H7 (cell line): ENCODE measurements at regions not wholly inside any gene's neighbourhood (a gene's known extent, or its start where the extent isn't known, plus 50 kb on each side); places are given as distances from the start of the nearest gene placed in this dataset.

Experiments
- DNase-seq: peaks from one replicate; pipeline ENCODE4 v3.0.0; 2012
- H3K27me3 ChIP-seq: 2 replicates; pipeline ENCODE4 v1.6.0; 2011; ENCODE audit warnings: mild to moderate bottlenecking, low read length; ENCODE audit not compliant: control insufficient read depth, insufficient read depth
- H3K36me3 ChIP-seq: replicated peaks from 2 replicates; pipeline ENCODE4 v1.5.1; 2011; ENCODE audit warnings: low read length; ENCODE audit not compliant: control insufficient read depth, insufficient read depth
- H3K4me3 ChIP-seq: 2 replicates; pipeline ENCODE4 v1.5.1; 2011; ENCODE audit warnings: low read depth, mild to moderate bottlenecking, control low read depth, low read length, moderate library complexity; ENCODE audit not compliant: insufficient read depth

GRCh38 chr11:26198532-26199096 is 133.3 kb upstream of the ANO3 start:
- Histone ChIP-seq H3K27me3 (no peaks in the 10 kb centered on the region), H3K4me3 (no peak overlapping the region), H3K36me3 (no peaks in the 10 kb centered on the region)
- DNase-seq = no peak

GRCh38 chr11:26199331-26200095 is 132.4 kb upstream of the ANO3 start:
- no peaks in the 10 kb centered on the region for H3K27me3 ChIP-seq
- DNase-seq = no peak
- no peak overlapping the region for H3K4me3 ChIP-seq
- no peaks in the 10 kb centered on the region for H3K36me3 ChIP-seq

GRCh38 chr11:26201411-26201810 is 130.5 kb upstream of the ANO3 start:
- Histone ChIP-seq H3K36me3 (no peaks in the 10 kb centered on the region), H3K4me3 (no peak overlapping the region), H3K27me3 (no peaks in the 10 kb centered on the region)
- no peak for DNase-seq

GRCh38 chr11:26202754-26203153 is 129.2 kb upstream of the ANO3 start:
- Histone ChIP-seq H3K27me3 (no peaks in the 10 kb centered on the region), H3K4me3 (no peak overlapping the region), H3K36me3 (no peaks in the 10 kb centered on the region)
- no peak for DNase-seq

- no peaks in the 10 kb centered on the region for H3K27me3 ChIP-seq
- H3K36me3 ChIP-seq = no peaks in the 10 kb centered on the region
- H3K4me3 ChIP-seq = no peak overlapping the region
- no peak for DNase-seq
Observed at GRCh38 chr11:26204101-26204500, 127.8 kb upstream of the ANO3 start.

GRCh38 chr11:26204839-26205238 is 127.1 kb upstream of the ANO3 start:
- H3K36me3 ChIP-seq = no peaks in the 10 kb centered on the region
- no peak overlapping the region for H3K4me3 ChIP-seq
- no peaks in the 10 kb centered on the region for H3K27me3 ChIP-seq
- DNase-seq = no peak

- no peak overlapping the region for H3K4me3 ChIP-seq
- H3K27me3 ChIP-seq = no peaks in the 10 kb centered on the region
- DNase-seq = no peak
- H3K36me3 ChIP-seq = no peaks in the 10 kb centered on the region
Observed at GRCh38 chr11:26219183-26220117, 112.5 kb upstream of the ANO3 start.

GRCh38 chr11:26225646-26226045 is 106.3 kb upstream of the ANO3 start:
- no peaks in the 10 kb centered on the region for H3K36me3 ChIP-seq
- H3K4me3 ChIP-seq = no peak overlapping the region
- no peak for DNase-seq
- no peaks in the 10 kb centered on the region for H3K27me3 ChIP-seq

GRCh38 chr11:26227301-26227746 is 104.6 kb upstream of the ANO3 start:
- H3K27me3 ChIP-seq = no peaks in the 10 kb centered on the region
- no peak for DNase-seq
- H3K4me3 ChIP-seq = no peak overlapping the region
- H3K36me3 ChIP-seq = no peaks in the 10 kb centered on the region

- Histone ChIP-seq H3K36me3 (no peaks in the 10 kb centered on the region), H3K4me3 (no peak overlapping the region), H3K27me3 (no peaks in the 10 kb centered on the region)
- DNase-seq = no peak
Observed at GRCh38 chr11:26227883-26228502, 103.9 kb upstream of the ANO3 start.

GRCh38 chr11:26228778-26229177 is 103.2 kb upstream of the ANO3 start:
- Histone ChIP-seq H3K4me3 (no peak overlapping the region), H3K36me3 (no peaks in the 10 kb centered on the region), H3K27me3 (no peaks in the 10 kb centered on the region)
- no peak for DNase-seq

GRCh38 chr11:26229257-26229656 is 102.7 kb upstream of the ANO3 start:
- no peaks in the 10 kb centered on the region for H3K36me3 ChIP-seq
- no peaks in the 10 kb centered on the region for H3K27me3 ChIP-seq
- DNase-seq = no peak
- no peak overlapping the region for H3K4me3 ChIP-seq

GRCh38 chr11:26229981-26230380 is 101.9 kb upstream of the ANO3 start:
- no peak for DNase-seq
- no peak overlapping the region for H3K4me3 ChIP-seq
- H3K27me3 ChIP-seq = no peaks in the 10 kb centered on the region
- no peaks in the 10 kb centered on the region for H3K36me3 ChIP-seq

GRCh38 chr11:26231252-26231661 is 100.7 kb upstream of the ANO3 start:
- Histone ChIP-seq H3K4me3 (no peak overlapping the region), H3K36me3 (no peaks in the 10 kb centered on the region), H3K27me3 (no peaks in the 10 kb centered on the region)
- DNase-seq = no peak
